NCI-H2081 (cell line): ENCODE measurements at regions not wholly inside any gene's neighbourhood (a gene's known extent, or its start where the extent isn't known, plus 50 kb on each side); places are given as distances from the start of the nearest gene placed in this dataset.

Source experiments
- DNase-seq, 2 experiments: peaks; one replicate each; lab custom pipeline; 2025; lab: John Stamatoyannopoulos, UW

DNA sequence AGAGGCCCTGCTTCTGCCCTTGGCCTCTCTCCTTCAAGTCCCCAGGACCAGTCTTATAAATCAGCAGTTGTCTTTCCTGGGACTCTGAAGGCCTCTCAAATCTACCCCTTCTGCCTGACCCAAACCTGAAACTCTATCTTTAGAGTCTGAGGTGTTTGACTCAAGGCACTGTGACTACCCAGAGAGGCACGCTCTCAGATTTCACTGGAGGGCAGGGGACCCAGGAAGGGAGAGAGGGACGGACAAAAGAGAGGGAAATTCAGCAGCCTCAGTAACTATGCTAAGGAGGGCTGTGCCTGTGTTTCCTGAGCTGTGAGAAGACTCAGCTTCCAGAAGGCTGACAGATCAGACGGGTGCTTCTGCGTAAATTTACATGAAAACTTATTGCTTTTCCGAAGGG lies 217.8 kb downstream of the HAUS1 start:
- no peak for DNase-seq

DNA sequence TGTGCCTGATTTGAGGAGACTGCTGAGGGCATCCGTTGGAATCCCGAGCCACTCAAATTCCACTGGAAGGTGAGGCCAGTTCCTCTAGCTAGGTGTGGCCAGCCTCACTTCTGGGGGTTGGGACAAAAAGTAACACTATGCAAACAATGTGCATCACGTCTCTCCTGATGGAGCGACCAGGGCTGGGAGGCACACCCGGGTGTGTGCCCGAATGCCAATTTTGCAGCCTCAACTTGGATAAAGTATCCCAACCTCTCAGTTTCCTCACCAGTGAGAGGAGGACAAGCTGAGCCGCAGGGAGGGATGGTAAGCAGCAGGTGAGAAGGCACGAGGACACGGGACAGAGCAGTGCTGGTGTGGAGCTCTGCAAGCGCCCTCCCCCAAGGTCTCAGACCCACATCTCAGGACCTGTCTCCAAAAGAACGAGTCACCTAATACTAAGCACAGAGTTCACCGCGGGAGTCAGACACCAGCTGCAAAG lies 218.3 kb downstream of the HAUS1 start:
- DNase-seq, result no peak

DNA sequence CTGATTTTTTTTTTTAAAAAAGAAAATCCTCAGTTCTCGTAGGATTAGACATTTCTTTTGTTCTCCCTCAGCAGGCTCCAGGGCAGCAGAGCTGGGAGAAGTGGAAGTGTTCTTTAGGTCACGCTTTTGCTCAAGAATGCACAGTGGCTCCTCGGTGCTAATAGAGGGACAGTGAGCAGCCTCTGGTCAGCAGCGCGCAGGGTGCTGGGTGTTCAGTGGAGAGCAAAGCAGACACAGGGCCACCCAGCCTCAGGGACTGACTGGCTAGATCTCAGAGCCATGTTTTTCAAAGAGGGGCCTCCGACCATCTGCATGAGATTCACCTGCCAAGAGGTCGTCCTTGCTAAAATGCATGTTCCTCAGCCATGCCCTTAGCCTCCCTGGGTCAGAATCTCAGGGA lies 218.8 kb downstream of the HAUS1 start:
- DNase-seq, result no peak

DNA sequence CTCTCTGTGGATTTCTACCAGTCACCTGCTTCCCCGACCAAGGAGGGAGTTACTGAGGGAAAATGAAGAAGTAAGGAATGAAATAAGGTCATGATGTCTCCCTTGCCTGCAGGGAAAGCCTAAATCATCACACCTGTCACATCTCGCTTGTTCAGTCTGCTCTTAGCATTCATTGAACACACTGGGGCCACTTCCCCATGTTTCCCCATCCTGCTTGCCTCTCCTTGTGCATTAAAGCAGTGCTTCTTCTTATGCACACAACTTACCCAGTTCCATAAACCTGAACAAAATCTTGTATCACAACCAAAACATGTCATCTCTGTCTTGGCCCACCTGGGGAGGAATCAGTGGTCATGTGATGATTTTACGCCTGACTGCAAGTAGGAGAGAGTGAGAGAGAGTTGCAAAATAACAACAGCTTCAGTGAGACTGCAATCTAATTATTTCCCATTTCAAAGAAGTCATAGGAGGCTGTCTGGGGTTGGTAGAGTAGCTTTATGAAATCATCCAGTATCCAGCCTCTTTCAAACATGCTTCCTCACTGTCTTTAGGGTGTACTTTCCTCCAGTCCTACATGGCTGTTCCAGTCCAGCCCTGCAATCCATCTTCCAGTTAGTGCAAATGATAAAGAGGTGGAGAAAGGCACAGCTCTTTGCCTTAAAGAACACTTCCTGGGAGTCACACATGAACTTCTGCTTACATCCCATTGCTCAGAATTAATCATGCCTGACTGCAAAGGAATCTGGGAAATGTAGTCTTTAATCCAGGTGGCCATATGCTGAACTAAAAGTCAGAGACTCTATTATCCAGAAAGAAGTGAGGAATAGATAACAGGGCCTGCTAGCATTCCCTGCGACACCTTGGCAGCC lies 220.1 kb downstream of the HAUS1 start:
- DNase-seq, result peak in 1 of 2 experiments; percentile 25

DNA sequence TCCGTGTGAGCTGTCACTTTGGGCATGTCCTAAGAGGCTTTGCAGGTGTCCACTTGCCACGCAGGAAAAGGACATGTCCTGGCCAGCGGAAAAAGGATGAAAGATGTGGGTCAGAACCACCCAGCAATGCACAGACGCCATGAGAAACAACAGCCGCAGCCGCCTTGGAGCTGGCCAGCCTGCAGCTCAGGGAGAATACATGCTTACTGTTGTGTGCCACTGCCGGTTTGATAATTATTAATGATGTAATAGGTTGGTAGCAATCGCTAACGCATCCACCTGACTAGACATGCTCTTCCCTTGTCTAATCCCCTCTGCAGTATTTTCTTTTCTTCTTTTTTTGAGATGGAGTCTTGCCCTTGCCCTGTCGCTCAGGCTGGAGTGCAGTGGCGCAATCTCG lies 221.7 kb downstream of the HAUS1 start:
- no peak for DNase-seq

DNA sequence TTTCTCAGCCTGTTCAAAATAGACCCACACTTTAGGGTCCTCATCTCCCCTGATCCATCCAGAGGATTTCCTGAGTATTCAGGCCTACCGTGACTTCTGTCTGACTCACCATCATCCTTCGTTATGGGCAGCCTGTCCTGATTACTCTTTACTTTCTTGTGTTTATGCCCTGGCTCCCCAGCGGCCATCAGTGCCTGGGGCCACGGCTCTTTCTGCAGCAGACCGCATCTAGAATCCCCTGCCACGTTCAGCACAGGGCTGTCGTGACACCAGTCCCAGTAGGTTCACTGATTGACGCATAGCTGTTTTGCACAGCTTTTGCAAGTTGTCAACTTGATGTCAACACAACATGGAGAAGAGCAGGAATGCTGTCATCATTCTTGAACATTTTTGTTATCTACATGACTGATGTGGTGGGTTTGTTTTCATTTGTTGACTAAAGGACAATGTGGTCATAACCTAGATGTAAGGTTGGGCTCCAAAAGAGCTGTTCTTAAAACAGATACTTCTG lies 225.6 kb downstream of the HAUS1 start:
- DNase-seq, result no peak

DNA sequence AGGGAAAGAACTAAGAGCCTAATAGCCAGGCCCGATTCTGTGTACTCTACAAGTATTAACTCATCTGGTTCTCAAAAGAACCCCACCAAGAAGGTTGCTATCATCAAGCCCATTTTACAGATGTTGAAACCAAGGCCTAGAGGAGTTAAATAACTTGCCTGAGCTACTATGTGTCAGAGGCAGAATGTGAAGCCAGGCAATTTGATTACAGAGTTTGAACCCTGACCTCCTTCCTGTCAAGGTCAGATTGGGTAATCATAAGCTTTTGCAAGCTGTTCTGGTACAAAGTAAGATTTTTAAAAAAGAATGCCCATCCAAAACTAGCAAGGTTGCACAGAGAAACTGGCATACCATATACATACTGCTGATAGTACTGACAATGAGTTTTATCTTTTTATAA lies 227.1 kb downstream of the HAUS1 start:
- no peak for DNase-seq

DNA sequence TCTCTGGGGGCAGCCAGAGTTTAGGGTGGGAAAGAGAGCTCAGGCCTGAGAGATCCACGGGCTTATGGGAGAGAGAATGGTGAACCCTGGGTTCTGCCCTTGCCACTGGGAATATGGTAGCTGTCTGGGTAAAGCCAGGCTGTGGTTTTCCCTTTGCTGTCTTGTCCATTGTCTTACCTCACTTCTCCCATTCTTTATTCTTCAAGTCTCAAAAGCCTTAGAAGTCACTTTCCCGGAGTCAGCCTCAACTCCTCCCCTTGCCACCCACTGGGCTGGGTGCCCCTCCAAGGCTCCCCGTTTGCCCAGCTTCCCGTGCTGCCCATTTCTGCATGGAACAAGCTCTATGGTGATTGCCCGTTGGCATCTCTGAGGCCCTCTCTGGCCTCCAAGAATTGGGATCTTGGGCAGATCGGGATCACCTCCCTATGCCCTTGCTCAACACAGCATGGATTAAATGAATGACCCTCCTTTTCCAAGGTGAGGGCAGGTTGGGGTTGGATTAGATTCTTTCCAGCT lies 228.2 kb downstream of the HAUS1 start:
- DNase-seq, result no peak

DNA sequence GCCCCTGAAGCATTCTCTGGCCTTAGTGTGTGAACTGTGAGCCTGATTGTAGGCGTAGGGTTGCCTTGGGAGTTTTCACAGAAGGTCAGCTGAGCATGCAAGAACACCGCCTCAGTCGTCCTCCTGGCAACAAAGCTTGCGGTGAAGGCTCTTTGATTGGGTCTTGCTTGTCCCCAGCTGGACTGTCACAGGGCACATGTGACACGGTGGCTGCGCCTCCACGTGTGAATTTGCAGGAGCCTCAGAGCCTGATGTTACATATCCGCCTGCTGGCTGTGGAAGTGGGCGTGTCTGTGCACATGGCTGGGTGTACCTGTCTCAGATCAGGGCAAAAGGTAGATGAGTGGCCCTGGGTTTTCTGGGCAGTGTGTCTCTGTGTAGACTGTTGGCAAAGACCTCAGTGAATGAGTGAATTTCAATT lies 228.7 kb downstream of the HAUS1 start:
- peak in 1 of 2 experiments; percentile 57 for DNase-seq

DNA sequence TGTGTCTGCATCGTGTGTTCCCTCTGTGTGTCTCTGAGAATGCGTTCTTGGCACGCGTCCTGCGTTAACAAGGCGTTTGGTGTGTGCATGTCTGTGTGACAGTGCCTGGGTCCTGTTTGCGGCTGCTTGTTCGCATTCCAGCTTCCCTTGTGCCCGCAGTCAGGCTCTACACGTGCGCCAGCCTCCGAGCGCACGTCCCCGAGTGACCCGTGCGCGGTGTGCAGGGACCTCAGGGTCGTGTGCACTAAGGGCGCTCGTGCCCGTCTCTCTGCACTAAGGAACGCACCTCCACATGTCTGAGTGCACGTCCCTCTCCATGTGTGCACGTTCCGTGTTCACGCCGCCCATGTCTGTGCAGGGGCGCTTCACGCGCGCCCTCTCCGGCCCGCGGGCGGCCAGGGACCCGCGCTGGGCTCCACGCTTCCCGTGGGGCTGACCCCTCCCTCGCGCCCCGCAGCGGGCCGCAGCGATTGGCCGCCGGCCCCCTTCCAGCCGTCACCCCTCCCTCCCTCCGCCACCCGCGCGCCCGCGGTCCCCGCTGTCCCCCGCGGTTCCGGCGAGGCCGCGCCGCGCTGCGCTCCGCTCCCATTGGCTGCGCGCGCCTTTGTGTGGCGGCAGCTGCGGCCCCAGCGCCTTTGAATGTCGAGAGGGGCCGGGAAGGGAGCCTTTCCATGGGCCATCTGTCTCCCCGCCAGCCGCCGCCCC lies 229.4 kb downstream of the HAUS1 start:
- peak; percentile 80 to 86 for DNase-seq

DNA sequence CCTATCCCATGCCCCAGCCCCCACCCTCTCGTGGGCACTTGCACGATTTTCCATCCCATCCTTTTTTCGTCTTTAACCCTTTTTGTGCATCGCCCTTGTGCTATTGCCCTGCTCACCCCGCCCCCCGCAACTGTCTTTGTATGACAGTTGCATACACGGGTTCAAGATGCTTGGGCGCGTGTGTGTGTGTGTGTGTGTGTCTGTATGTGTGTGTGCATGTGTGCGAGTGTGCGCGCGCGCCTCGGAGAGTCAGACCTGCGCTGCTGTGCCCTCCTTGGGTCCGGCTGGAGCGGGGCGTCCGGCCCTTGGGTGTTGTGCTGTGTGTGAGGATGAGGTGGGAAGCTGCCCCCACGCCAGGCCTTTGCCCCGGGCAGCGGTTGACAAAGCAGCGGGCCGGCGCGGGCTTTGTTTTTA lies 230.7 kb downstream of the HAUS1 start:
- peak; percentile 38 to 65 for DNase-seq

DNA sequence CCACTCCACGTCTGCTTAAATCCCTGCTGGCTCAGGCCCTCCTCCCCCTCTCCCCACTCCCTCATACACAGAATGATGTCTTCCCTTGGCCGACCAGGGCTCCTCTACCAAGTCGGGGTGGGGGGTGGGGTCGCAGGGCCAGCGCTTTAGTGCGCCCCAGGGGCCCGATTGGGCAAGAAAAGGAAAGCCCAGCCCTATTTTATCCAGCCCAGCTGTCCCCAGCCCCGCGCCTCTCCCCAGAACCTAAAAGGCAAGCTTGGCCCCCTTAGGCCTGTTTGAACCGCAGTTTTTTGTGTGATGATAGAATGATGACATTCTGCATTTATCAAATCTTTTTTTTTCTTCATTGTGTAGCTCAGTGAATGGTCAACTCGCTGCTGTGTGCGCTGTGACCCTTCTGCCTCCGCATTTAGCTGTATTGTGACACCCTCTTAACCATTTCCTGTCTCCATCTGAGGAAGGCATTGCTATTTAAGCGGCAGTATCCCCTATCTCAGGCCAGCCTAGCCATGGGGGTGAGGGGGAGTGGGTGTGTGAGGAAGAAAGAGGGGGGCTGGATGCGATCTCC lies 231.4 kb downstream of the HAUS1 start:
- DNase-seq, result peak; percentile 30 to 46

DNA sequence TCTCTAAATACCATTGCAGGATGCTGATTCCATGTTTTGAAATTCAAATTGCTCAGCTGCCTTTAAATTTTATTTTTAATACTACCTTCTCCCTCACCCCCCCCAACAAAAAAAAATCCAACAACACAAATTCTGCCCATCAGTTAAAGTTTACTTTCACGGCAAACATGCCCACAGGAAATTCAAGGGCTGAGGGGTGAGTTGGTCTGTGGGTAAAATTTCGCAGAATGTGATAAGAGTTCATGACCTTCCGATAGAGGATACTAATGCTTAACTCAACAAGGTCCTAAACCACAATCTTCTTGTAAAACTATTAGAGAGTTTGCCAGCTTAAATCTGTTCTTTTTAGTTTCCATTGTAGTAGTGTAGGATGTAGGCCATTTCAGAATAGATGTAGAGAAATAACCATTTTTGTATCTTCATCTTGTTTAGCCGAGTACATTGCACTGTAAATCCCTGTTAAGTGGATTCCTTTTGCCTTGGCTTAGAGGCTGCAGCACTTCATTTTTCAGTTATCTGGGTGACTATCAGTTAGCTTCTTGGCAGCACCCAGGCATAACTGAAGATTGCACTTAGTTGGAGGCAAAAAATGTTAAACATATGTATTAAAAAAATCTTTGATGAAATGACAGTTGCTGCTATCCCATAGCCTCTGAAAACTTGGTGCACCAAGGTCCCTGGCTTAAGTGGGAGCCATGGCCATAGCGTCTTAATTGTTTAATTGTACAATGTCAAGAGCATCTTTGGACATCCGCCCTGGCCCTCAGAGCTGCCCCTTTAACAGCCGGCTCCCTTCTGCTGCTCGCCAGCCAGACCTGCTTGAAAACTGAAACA lies 232.3 kb downstream of the HAUS1 start:
- DNase-seq, result no peak

DNA sequence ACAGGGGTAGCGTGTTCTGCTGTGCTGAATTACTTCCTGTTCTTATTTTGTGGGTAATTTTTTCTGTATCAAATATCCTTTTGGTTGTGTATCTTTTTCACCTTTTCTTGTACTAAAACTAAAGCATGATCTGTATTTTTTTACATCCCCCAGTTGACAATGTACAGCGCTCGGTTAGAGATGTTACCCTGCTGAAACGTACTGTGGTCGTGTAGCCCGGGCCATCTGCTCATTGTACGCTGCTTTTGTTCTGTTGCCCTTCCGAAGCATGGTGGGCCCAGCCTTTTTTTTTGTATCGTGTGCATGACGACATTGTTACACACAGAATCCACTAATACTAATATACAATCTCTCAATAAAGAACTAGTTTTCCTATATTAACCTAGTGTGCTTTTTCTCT lies 233.1 kb downstream of the HAUS1 start:
- peak in 1 of 2 experiments; percentile 17 for DNase-seq

DNA sequence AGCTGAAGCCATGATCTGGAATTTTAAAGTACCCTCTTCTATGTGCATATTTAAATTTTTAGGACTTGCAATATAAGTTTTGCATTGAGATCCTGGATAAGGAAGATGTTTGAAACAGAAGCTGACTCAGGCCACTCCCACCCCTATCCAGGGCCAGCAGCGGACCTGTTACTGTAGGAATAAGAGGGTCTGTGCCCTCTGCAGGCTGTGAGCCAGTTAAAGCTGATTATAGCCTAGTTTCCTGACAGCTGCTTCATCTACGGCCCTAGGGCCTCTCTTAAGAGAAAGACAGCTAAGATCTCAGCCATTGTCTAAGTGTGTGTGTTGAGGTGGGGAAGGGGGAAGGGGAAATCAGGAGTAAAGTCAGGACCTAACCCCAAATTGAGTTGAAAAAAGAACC lies 234.0 kb downstream of the HAUS1 start:
- DNase-seq, result peak in 1 of 2 experiments; percentile 42

DNA sequence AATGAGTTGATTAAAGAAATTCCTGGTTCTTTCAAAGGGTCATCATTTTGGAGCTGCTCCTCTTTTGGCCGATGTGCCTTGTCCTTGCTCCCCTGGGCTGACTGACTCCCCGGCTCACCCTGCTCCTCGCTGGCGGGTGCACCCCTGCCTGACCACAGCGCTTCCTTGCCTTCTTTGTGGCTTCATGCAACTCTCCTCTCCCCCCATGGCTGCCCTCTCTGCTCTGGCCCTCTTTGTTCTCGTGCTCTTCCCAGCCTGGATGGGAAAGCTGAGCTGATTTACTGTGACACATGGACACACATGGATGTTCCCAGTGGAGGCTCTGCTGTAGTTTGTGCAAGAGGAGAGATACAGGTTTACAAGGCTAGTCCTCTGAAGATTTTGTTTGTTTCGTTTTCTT lies 234.6 kb downstream of the HAUS1 start:
- DNase-seq, result no peak

DNA sequence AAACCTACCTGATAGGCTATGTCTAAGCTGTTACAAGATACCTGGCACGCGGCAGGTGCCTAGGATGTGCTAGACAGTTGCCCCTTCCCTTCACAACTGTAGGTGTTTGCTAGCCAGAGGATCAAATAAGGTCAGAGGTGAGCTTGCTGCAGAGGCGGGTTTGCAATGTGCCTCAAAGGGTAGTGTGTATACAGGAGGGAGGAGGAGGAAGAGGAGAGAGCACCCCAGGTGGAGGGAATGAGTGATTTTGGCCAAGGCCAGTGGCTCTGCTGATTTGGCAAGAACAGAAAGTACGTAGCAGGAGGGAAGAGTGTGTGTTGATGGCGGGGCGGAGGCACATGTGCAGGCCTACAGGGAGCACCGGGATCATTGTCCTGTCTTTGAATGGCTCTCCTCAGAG lies 236.5 kb downstream of the HAUS1 start:
- no peak for DNase-seq

DNA sequence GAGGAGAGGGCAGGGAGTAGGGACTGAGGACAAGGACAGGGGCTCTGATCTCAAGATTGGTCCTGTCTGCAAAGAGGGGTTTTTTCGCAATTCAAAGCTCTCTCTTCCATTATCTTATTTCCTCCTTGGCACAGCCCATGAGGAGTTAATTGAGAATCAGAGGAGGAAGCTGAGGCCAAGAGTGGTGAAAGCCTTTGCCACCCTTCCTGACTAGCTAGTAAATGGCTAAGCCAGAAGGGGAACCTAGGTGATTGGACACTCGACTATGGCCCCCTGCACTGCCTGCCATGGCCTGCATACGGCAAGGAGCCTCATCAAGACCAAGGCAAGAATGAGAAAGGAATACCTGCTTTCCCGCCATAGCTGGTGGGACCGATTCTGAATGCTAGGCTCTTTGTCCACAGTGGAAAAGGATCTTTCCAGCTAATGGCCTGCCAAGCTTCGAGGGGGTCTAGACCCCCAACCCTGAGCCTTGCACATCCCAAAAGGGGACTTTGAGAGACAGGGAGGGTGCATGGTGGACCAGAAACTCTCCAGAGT lies 237.9 kb downstream of the HAUS1 start:
- no peak for DNase-seq

DNA sequence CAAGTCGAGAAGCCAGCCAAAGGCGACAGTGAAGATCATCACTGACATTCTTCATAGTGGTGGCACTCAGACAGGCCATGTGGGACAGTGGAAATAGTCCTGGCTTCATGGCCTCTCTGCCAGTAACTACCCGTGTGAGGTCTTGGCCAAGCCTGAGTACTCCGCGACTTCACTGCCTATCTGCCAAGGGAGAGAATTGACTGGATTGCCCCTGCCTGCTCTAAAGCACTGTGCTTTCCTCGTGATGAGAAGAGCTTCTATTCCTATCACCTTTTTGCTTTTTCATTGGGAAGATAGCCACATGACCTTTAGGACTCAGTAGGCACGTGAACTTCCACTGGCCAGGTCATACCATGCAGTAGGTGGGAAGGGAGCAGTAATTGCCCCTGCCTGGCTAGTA lies 239.3 kb downstream of the HAUS1 start:
- DNase-seq, result no peak

DNA sequence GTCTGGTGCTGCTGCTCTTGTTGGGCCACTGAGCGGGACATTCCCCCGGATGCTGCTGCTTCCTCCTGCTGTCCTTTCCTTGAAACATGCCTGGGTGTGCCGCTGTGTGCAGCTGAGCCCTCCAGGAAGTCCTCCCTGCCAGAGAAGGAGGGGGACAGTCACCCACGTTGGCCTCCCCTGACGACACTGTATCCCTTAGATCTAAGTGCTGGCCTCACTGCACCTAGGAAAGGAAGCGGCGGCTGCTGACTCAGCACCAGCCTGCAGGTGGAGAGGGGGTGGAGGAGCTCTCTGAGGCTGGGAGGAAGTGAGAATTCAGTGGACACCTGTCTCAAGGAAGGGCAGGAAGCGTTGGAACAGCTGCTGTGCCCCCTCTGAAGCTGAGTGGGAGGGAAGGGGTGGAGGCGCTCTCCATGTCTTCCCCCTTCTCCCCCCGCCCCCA lies 239.8 kb downstream of the HAUS1 start:
- peak; percentile 43 to 73 for DNase-seq
